HG03520 (cell line): ENCODE measurements at regions not wholly inside any gene's neighbourhood (a gene's known extent, or its start where the extent isn't known, plus 50 kb on each side); places are given as distances from the start of the nearest gene placed in this dataset.
"Not testable (repeated sequence)": the region's sequence is repeated elsewhere in the genome, so short reads cannot be mapped to it uniquely, and the experiment has no call there.

Experiments used
- ATAC-seq: cut with Tn5 transposase; IDR thresholded peaks from one replicate; pipeline ENCODE4 v1.9.1; 2021; ENCODE audit warnings: mild to moderate bottlenecking, moderate library complexity; ENCODE audit not compliant: unreplicated experiment

DNA sequence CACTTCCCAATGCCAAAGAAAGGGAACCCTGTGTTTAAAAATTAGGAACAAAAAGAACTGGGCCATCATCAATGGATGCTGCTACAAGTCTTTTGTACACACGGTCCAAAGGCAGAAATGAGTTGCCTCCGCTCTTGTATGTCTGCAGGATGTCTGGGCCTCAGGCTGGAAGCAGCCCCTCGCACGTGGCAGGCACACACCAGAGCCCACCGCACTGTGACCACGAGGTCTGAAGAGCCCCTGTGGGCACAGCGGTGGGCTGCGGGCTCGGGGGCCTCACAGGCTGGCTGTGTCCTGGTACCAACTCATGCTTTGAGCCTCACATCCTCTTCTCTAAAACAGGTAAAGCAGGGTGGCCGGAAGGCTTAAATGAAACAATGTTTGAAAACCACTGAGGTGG, 309.3 kb downstream of the C16orf95 start:
- no peak for ATAC-seq

DNA sequence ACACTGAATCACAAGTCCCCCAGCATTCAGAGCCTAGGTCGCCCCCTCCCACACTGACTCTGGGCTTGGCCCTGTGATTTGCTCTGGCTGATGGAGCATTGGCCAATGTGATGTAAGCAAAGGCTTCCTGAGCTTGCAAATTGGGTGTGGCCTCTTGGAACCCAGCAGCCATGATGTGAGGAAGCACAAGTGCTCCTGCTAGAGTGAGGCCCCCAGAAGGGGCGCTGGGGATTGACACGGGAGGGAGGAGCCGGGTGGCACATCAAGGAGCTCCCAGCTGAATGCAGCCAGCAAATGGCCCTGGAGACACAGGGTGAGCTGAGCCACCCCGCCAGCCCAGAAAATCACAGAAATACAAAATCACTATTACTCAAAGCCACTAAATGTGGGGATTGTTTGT, 308.5 kb downstream of the C16orf95 start:
- no peak for ATAC-seq

DNA sequence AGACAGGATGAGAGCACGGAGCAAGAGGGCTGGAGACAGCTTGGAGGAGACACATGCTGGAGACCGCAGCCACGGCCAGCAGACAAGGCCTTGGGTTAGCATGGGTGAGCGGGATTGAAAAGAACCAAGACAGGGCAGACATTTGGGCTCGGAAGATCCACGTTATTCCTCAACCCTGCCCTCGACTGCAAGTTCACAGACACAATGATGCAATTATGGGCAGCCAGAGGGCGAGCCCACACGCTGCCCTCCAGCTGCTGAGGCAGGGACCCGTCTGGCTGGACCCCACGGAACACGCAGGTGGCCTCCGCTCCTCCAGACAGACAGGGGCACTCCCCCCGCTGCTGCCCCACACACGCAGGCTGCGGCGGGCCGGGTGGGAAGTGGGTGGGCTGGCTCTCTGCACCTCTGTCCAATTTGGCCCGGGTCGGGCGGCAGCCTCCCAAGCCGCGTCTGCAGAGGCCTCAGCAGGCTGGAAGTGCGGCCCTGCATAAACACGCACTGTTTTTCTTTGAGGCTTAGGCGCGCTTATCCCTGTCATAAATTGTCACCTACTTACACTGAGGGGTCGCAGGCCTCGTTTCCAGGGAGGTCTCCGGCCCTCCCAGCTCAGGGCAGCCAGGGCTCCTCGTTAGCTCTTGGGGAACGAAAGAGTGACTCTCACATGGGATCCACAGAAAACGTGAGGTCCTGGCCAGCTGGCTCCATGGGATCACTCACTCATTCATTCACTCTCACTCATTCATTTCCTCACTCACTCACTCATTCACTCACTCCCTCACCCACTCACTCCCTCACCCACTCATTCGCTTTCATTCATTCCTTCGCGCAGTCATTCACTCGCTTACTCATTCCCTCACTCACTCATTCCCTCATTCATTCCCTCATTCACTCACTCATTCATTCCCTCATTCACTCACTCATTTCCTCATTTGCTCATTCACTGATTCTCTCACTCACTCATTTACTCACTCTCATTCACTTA, 303.9 kb downstream of the C16orf95 start:
- ATAC-seq, result no peak

DNA sequence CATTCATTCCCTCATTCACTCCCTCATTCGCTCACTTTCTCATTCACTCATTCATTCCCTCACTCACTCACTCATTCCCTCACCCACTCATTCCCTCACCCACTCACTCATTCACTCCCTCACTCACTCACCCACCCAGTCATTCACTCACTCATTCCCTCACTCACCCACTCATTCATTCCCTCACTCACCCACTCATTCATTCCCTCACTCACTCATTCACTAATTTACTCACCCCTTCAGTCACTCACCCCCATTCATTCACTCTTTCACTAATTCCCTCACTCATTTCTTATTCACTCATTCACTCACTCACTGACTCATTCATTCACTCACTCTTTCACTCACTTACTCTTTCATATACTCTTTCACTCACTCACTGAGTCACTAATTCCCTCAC, 303.1 kb downstream of the C16orf95 start:
- ATAC-seq, result no peak

DNA sequence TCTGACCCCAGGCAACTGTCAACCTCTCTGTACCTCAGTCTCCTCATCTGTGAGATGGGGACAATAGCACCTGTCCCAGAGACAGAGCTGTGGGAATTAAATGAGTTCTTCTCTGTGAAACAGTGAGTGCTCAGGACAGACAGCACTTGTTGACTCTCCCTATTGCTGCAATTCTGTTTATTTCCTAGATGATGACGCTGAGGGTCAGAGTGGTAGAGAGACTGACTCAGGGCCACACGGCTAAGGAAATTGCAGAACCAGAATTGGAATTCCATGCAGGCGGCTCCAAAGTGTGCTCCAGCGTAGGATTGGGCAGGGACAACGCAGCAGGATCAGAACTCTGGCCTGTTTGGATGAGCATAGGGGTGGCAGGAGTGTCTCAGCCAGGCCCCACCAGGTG, 302.2 kb downstream of the C16orf95 start:
- ATAC-seq, result no peak

DNA sequence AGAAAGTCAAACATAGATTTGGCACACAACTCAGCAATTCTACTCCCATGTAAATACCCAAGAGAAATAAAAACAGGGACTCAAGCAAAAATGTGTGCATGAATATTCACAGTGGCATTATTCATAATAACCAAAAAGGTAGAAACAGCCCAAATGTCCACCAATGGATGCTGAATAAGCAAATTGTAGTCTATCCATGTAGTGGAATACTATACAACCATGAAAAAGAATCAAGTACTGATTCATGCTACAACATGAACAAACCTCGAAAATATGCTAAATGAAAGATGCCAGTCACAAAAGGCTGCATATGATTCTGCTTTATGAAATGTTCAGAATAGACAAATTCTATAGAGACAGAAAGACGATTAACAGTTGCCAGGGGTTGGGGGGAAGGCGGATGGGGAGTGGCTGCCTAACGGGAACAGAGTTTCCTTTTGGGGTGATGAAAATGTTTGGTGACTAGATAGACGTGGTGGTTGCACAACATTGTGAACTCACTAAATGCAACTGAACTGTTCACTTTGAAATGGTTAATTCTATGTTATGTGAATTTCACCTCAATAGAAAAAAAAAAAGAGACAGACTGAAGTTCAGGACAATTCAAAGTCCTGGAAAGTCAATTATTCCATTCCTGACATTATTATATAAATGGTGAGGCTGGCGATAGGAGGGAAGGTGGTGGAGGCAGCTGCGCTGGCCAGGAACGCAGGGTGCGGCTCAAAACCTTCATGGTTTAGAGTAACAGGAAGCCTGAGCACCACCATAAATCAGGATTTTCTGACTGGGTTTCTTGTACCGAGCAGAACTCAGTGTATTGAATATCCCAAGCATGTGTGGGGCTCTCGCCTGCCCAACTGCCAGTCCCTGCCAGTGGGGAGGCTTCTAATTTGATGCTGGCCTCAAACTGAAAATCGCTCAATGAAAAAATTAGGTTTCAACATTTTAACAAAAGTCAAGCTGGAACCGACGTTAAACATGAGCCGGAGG, 300.9 kb downstream of the C16orf95 start:
- ATAC-seq, result no peak

DNA sequence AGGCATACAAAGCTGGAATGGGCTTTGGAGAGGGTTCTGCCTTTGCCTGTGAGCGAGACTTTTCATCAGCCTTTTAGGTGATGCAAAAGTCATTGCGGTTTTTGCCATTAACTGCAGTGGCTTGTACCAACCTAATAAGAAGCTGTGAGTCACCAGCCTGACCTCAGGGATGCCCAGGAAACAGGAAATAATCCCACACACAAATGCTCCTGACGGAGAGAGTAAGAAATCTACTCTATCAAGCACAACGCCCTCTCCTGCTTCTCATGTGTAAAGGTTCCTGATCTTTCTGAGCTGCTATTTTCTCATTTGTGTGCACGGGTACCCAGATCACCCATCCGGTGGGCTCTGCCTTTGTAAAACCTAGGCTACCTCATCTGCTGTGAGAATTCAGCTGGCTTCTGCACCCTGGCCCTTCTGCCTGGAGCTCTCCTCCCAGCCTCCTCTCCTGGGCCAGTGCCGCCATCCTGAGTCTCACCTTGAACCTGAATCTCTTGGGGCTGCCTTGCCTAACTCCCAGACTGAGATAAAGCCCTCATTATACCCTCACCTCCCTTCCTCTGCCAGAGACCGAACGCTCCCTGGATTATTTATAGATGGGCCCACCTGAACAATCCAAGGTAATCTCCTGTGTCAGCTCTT, 299.7 kb downstream of the C16orf95 start:
- no peak for ATAC-seq

DNA sequence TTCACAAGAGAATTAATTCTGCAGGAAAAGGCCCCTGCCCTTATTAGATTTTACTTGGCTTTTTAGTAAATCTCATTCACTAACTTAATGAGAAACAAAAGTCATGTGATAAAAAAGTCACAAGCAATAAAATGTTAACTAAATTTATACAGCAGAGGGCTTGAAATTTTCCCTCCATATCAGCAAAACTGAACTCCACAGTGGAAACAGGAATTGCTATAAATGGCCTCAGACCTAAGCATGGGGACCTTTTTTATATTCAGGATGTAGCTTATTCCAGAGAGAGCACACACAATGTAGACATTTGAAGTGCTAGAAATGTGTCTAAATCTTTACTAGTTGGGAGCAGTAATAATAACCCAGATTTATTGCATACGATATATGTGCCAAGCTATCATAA, 291.5 kb downstream of the C16orf95 start:
- ATAC-seq, result no peak

DNA sequence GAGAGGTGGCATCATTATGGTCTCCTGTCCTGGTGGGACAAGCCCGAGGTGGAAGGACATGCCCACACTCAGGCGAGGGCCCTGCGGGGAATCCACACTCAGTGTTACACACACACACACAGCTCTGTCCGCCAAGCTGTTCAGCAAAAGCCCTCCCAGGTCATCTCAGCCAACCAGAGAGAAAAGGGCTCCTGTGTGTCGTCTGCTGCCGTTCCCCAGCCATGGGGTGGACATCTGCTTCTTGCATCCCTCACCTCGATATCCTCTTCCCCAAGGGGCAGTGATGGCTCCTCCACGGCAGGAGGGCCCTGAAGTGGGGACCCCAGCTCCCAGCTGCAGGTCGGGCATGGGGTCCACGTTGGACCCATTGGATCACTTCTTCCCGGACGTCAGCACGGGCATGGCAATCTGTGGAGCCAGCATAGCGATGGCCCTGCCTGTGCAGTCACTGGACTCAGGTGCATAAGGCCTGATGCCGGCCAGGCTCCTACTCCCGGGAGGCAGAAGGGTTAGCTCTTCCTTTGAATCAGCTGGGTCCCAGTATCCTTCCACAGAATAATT, 290.1 kb downstream of the C16orf95 start:
- ATAC-seq, result no peak

DNA sequence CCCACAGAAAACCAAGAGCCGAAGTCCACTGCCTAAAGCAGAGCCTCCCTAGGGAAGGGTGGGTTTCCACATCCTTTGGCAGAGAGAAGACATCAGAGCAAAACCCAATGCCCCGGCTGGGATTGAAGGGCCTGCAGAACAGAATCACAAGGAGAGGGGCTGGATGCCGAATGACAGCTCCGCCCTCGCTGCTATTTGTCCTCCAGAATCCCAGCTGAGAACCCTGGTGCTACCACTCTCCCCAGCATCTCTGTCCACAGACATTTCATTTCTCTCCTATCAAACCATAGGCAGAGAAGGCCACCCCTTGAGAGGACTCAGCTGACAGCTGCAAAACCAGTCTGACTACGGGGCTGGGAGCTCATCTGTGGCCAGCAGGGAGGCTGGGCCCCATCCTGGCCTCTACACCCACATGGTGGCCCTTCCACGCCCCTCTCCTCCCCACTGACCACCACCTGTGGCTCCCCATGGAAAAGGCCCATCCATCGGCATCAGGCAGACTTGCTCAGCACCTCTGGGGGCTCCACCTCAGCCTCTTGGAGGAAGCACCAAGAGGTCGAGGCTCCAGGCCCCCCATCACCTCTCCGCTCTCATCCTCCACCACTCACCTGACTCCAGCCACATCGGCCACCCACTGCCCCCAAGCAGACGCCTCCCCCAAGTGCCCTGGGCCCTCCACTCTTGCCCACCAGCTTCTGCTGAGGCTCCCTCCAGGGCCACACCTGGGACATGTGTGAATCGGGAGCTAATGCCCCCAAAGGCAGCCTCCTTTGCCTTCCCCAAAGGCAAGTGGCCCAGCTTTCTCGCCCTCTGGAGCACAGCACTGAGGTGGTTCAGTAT, 288.5 kb downstream of the C16orf95 start:
- ATAC-seq, result no peak

DNA sequence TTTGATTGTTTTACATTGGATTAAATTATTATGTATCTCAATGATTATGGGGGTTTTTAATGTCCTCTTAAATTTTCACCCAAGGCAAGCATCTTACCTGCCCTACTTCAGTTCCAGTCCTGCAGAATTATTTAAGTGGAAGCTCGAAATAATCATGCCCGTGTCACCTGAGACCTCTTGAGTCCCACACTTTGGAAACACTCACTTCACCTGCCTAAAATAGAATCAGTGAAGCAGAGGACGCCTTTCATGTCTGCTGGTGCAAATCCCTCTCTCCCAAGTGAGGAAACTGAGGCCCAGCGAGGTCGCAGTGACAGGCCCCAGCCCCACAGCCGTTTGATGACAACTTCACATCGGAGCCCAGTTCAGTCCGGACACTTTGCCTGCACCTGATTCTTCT, 284.6 kb downstream of the C16orf95 start:
- no peak for ATAC-seq

DNA sequence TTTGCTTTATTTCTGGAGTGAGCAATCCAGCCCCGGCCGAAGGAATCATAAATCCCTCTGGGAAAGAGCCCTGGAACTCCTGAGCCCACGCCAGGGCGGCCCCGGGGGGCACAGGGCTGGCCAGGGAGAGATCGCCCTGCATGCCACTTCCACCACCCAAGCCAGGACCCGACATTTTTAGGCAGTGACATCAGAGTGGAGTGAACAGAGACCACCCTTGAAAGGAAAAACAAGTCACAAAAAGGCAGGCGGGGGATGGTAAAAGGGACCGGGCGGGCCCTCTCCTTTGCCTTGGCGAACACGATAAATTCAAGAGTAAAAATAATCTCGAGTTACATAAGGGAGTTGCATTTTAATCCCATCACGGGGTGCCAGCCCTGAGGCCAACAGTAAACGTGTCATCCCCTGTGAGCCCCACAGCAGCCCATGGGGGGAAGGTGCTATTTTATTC, 284.1 kb downstream of the C16orf95 start:
- no peak for ATAC-seq

DNA sequence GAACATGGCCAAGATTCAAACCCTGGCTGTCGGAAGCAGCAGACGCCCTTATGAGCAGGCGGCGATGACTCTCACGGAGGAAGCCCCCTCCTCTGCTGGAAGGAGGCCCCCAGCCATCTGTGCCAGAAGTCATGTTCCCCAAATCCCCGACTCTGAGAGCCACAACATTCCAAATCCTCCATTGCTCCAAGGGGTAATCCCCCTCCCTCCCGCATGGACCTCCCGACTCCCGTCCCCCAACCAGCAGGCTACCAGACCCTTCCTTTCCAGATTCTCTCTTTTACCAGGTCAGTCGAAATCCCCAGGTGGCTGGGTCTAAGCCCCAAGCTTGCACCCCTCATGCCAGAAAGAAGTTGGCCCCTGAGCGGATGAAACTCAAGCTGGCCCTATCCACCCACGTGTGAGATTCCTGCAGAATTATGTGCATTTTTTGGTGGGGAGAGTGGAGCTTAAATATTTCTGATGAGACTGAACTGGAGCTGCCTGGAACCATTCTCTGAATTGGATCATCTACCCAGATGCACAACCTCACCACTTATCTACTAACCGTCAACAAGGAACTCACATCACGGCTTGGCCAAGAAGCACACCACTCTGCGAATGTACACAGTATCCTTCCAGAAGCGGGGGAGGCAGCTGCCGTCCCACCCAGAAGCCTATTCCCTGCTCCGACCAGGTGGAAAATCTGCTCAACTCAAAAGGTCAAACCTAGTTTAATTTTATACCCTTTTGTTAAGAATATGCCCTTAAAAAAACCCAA, 283.5 kb downstream of the C16orf95 start:
- ATAC-seq, result no peak

DNA sequence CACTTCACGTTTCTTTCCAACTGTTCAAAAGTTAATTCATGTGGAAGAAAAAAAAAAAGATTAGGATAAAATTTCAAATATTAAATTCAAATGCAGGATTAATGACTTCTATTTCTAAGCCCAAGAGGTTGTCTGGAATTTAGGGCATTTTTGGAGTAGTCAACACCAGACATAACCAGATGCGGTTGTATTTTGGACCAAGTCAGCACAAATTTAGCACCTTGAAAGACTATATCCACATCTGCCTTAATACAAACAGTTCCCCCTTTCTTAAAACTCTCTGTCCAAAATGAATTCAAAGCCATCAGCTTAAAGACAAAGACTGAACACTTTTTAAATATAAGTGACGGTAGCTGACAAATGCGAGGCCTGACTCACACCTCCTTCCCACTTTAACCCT, 282.9 kb downstream of the C16orf95 start:
- no peak for ATAC-seq

DNA sequence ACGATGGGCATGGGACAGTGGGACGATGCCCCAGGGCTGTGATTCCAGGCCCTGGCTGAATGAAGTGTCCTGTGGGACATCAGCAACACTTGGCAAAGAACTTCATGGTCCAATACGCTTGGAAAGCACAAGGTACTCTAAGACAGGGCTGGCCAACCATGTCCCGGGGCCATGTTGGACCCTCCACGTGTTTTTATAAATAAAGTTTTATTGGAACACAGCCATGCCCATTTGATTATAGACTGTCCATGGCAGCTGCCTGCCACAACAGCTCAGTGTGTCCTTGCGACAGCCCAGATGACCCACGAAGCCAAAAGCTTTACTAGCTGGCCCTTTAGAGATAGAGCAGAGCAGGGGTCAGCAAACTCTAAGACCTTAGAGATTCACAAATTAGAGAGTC, 282.1 kb downstream of the C16orf95 start:
- no peak for ATAC-seq

DNA sequence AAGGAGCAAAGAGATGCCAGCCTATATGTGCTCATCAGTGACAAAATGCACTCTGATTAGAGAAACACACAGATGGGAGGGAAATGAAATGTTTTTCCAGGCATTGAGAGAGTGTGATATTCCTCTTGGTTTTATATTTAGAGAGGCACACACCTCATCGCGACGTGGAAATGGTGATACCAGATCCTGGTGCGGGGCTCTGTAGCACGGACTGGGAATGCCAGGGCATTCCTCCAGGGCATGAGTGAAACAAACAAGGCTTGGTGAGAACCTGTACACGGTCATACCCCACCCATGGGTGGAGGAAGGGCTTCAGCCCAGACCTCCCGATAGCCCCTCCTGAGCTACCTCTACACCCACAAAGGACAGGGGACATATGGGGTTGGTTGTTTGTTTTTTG, 280.2 kb downstream of the C16orf95 start:
- no peak for ATAC-seq

DNA sequence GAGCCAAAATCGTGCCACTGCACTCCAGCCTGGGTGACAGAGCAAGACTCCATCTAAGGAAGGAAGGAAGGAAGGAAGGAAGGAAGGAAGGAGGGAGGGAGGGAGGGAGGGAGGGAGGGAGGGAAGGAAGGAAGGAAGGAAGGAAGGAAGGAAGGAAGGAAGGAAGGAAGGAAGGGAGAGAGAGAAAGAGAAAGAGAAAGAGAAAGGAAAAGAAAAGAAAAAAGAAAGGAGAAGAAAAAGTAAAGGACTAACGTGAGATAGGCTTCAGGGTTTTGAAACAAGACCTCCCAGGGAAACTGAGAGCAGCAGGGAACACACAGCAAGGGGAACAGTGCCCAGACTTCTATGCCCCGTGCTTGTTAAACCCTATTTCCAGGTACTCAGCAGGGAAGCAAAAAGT, 278.7 kb downstream of the C16orf95 start:
- not testable (repeated sequence) for ATAC-seq

DNA sequence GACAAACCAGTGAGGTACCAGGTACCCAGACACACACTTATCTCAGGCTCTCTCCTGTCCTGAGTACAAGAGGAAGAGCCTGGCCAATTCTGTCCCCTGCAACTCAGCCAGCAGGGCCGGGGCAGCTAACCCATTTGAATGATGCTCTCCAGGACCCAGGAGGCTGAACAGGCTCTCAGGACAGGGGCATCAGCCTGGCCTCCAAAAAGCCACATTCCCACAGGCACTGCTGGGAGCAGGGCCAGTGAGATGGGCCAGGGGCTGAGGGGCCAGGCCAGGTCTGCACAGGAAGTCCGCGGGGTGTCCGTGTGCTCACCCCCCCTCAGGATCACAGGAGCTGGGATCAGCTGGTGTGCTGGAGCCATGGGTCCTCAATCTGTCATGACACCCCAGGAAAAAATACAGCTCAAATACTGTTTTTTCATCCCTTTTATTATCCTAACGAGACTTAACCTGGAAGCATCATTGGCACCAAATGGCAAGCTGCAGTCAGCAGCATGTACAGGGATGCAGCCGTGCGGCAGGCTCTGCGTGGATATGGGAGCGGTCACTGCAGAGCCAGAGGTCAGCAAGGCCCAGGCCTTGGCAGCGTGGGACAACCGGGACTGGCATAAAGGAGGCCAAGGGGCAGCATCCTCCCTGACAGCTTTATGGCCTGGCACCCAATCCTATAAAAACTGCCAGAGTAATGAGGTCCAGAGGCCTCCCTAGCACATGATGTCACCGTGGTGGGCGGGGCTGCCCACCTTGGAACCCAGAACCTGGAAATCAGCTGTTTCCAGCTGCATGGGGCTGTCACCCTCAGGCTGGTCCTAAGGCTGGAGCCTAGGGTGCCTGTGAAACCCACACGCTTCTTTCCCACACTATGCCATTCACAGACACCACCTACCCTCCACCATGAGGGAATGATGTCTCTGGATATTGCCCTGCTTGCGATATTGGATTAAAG, 276.7 kb downstream of the C16orf95 start:
- no peak for ATAC-seq
